Neutrophil (primary cell): ENCODE measurements at regions not wholly inside any gene's neighbourhood (a gene's known extent, or its start where the extent isn't known, plus 50 kb on each side); places are given as distances from the start of the nearest gene placed in this dataset.

Source experiments
- H3K27ac ChIP-seq: fragments of 200-600 bp; sonication (generic); 2 replicates; pipeline ENCODE4 v1.5.1; 2016; ENCODE audit warnings: mild to moderate bottlenecking, moderate library complexity
- H3K27me3 ChIP-seq: fragments of 200-600 bp; sonication (generic); 2 replicates; pipeline ENCODE4 v1.6.0; 2016; ENCODE audit warnings: mild to moderate bottlenecking
- H3K36me3 ChIP-seq: fragments of 200-600 bp; sonication (generic); 2 replicates; pipeline ENCODE4 v1.5.1; 2017
- H3K4me1 ChIP-seq, 2 experiments: fragments of 200-600 bp in 1 of 2; sonication (generic) in 1 of 2; 1 replicate in 1 of 2; 2 replicates in 1 of 2; pipeline versions ENCODE4 v1.5.1 to v1.6.1; 2013 to 2016; ENCODE audit warnings: low read depth in 1 of 2, low read length in 1 of 2, mild to moderate bottlenecking in 1 of 2, moderate library complexity in 1 of 2; ENCODE audit not compliant: control insufficient read depth in 1 of 2, insufficient read depth in 1 of 2
- H3K4me3 ChIP-seq, 2 experiments: fragments of 200-600 bp in 1 of 2; sonication (generic) in 1 of 2; 1 replicate in 1 of 2; 2 replicates in 1 of 2; pipeline ENCODE4 v1.5.1; 2013 to 2016; ENCODE audit warnings: low read depth in 1 of 2, low read length in 1 of 2, mild to moderate bottlenecking in 1 of 2, moderate library complexity in 1 of 2
- H3K9me3 ChIP-seq: fragments of 200-600 bp; sonication (generic); 2 replicates; pipeline ENCODE4 v1.5.1; 2016
- TF ChIP-seq, protein P1 (sequence below): fragments of 200-600 bp; sonication (generic); IDR thresholded peaks from 2 replicates; pipeline ENCODE4 v1.5.1; 2016; ENCODE audit warnings: antibody characterized with exemption

DNA sequence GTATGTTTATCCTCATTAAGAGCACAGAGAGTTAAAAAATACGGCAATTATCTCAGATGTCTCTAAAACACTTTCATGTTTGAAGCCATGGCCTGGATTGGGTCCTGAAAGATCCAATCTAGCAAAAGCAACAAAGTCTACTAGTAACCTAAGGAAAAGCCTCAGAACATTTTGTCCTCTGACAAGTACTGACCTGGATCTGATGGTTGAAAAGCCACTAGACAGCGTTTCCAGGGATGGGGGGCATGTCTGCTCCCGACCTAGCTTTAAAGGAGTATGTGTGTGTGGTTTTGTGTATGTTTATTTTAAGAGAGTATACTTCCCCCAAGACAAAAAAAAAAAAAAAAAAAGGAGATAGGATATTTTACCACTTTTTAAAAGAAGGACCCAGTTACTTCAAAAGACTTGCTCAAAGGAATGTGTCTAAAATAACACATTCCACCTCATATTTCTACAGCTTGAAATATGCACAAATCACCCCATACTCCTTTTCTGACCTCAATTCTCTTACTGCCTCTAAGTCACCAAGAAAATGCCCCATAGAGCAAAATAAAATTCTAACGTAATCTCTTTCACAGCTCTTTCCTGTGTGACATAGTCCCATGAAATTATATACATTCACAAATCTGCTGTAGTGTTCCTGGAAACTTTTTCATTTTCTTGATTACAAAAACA, 189.0 kb upstream of the TTC29 start:
- no peaks in the 10 kb centered on the region for H3K27me3 ChIP-seq
- no peaks in the 10 kb centered on the region for H3K9me3 ChIP-seq
- H3K36me3 ChIP-seq = no peaks in the 10 kb centered on the region
- H3K27ac ChIP-seq = no peak overlapping the region
- H3K4me3 ChIP-seq = no peak overlapping the region
- TF ChIP-seq, protein P1, sequence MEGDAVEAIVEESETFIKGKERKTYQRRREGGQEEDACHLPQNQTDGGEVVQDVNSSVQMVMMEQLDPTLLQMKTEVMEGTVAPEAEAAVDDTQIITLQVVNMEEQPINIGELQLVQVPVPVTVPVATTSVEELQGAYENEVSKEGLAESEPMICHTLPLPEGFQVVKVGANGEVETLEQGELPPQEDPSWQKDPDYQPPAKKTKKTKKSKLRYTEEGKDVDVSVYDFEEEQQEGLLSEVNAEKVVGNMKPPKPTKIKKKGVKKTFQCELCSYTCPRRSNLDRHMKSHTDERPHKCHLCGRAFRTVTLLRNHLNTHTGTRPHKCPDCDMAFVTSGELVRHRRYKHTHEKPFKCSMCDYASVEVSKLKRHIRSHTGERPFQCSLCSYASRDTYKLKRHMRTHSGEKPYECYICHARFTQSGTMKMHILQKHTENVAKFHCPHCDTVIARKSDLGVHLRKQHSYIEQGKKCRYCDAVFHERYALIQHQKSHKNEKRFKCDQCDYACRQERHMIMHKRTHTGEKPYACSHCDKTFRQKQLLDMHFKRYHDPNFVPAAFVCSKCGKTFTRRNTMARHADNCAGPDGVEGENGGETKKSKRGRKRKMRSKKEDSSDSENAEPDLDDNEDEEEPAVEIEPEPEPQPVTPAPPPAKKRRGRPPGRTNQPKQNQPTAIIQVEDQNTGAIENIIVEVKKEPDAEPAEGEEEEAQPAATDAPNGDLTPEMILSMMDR = no peak
- H3K4me1 ChIP-seq = no peaks in the 10 kb centered on the region

DNA sequence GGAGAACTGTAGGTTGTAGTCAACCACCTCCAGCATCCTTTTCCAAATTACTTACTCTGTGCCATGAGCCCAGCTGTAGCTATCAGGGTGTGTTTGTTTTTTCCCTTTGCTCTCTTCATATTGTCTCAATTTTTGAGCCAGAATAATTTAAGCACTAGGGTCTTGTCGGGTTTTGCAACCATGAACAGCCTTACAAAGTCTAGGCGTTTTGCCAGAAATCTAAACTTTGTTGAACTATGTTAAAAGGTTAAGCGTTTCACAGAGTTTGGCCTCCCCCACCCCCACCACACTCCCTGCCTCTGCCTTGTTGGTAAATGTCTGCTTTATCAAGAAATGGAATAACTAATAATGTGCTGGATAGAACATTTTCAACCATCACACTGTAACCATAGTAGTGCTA, 190.6 kb upstream of the TTC29 start:
- TF ChIP-seq, protein P1 = no peak
- Histone ChIP-seq H3K9me3 (no peaks in the 10 kb centered on the region), H3K27ac (no peak overlapping the region), H3K4me1 (no peaks in the 10 kb centered on the region), H3K4me3 (no peak overlapping the region), H3K27me3 (no peaks in the 10 kb centered on the region), H3K36me3 (no peaks in the 10 kb centered on the region)

DNA sequence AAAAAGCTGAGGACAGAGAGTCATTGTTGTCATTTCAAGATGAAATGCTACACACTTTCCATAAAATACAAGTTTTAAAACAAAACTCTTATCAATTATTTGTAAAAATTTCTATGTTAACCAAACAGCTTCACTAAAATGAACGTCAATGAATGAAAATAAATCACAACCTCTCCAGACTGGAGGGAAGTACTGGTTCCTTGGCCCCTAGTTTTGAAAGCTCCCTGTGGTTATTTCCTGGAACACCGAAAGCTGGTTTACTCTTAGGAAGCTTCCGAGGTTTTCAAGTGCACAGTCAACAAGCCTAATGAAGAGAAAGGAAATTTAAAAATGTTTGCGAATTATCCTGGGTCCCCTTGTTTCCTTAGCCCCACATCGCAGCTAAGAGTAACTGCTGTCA, 191.1 kb upstream of the TTC29 start:
- Histone ChIP-seq H3K9me3 (no peaks in the 10 kb centered on the region), H3K4me3 (no peak overlapping the region), H3K36me3 (no peaks in the 10 kb centered on the region), H3K27me3 (no peaks in the 10 kb centered on the region), H3K27ac (no peak overlapping the region), H3K4me1 (no peaks in the 10 kb centered on the region)
- TF ChIP-seq, protein P1 = no peak

DNA sequence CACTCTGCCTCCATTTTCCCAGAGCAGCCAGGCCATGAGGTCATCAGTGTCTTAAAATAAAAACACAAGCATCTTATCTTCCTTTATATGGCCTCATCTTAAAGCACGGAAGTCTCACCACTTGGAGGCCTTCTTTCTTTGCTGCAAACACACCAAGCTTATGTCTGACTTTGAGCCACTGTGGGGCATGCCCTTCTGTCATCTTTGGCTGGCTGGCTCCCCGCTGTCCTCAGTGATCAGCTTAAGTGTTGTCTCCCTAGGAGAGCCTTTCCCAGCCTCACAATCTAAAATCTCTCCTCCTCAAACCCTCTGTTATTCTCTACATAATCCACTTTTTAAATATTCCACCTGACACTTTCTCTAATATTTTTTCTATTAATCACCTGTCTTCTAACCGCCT, 191.6 kb upstream of the TTC29 start:
- TF ChIP-seq, protein P1 = no peak
- Histone ChIP-seq H3K36me3 (no peaks in the 10 kb centered on the region), H3K4me3 (no peak overlapping the region), H3K4me1 (no peaks in the 10 kb centered on the region), H3K9me3 (no peaks in the 10 kb centered on the region), H3K27ac (no peak overlapping the region), H3K27me3 (no peaks in the 10 kb centered on the region)

DNA sequence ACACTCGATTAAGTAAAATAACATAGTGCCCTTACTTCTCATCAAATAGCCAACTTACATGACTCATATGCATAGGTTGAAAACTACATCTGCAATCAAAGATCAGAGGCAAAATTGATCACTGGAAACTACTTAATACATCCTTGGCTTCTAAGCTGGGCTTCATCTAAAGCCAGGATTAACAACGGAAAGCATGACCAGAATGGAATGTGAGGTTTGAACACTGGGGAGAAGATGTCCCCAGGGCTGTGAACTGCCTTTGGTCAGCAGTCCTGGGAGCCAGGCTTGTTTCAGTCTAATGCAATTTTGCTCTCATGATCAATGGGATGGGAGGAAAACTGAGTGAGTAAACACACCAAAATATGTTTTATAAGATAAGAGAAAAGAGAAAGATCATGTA, 192.5 kb upstream of the TTC29 start:
- Histone ChIP-seq H3K36me3 (no peaks in the 10 kb centered on the region), H3K4me3 (no peak overlapping the region), H3K4me1 (no peaks in the 10 kb centered on the region), H3K9me3 (no peaks in the 10 kb centered on the region), H3K27ac (no peak overlapping the region), H3K27me3 (no peaks in the 10 kb centered on the region)
- TF ChIP-seq, protein P1 = no peak
